ENCODE measurements at regions not wholly inside any gene's neighbourhood (a gene's known extent, or its start where the extent isn't known, plus 50 kb on each side); places are given as distances from the start of the nearest gene placed in this dataset.

- Histone ChIP-seq H3K14ac (ENCODE audit: insufficient read length) (no peak overlapping the region), H3K27me3 (replicated peaks in 1 of 4; ENCODE audit: control insufficient read depth in 3 of 4, extremely low read depth in 1 of 4, insufficient read depth in 3 of 4, low read length in 3 of 4) (no peaks in the 10 kb centered on the region), H3K23me2 (ENCODE audit: low read depth, low read length) (peaks cover 7% of the 10 kb centered on the region; the same call in 1 of the 2 replicates), H2AK5ac (ENCODE audit: low read depth, low read length) (no peak overlapping the region), H3K23ac (ENCODE audit: insufficient read length) (no peak overlapping the region), H3K4ac (replicated peaks; ENCODE audit: insufficient read length, low read depth, low read length) (no peak overlapping the region), H2BK120ac (replicated peaks; ENCODE audit: low read depth, low read length) (no peak overlapping the region), H2BK20ac (ENCODE audit: low read length) (no peak overlapping the region), H3K4me2 (ENCODE audit: insufficient read depth in 1 of 2, low read depth in 2 of 2, low read length in 2 of 2) (no peak overlapping the region), H3K36me3 (ENCODE audit: control insufficient read depth in 2 of 4, insufficient read depth in 4 of 4, low read length in 3 of 4) (no peaks in the 10 kb centered on the region), H4K91ac (replicated peaks; ENCODE audit: insufficient read length, low read length) (no peak overlapping the region), H3K9me3 (ENCODE audit: insufficient read depth in 2 of 2, low read depth in 1 of 2, low read length in 1 of 2) (no peaks in the 10 kb centered on the region; a peak in 1 of 4 replicates), H3K4me1 (replicated peaks in 1 of 4; ENCODE audit: control insufficient read depth in 3 of 4, insufficient read depth in 4 of 4, low read length in 3 of 4) (no peaks in the 10 kb centered on the region), H2BK5ac (ENCODE audit: low read depth, low read length) (no peak overlapping the region), H2BK12ac (ENCODE audit: low read depth, low read length) (no peak overlapping the region), H2BK15ac (ENCODE audit: low read length) (no peak overlapping the region), H3K9ac (replicated peaks in 1 of 4; ENCODE audit: extremely low read depth in 1 of 4, low read depth in 3 of 4, low read length in 3 of 4) (no peak overlapping the region), H2AFZ (ENCODE audit: low read length) (no peak overlapping the region), H3K79me2 (ENCODE audit: control insufficient read depth in 1 of 2, insufficient read depth in 2 of 2, low read length in 2 of 2) (no peaks in the 10 kb centered on the region), H3K79me1 (ENCODE audit: low read depth, low read length) (no peaks in the 10 kb centered on the region), H4K8ac (ENCODE audit: extremely low read depth, insufficient read depth, low read length) (no peak overlapping the region), H3K27ac (ENCODE audit: low read depth, low read length) (no peak overlapping the region), H3K4me3 (ENCODE audit: extremely low read depth in 1 of 4, insufficient read depth in 2 of 4, low read depth in 3 of 4, low read length in 4 of 4) (no peak overlapping the region), H4K5ac (ENCODE audit: insufficient read length, low read depth, low read length) (no peak overlapping the region), H3K18ac (ENCODE audit: extremely low read depth, low read length) (no peak overlapping the region), H3K56ac (replicated peaks; ENCODE audit: insufficient read length, low read depth, low read length) (no peak overlapping the region), H4K20me1 (replicated peaks in 1 of 2; ENCODE audit: control insufficient read depth in 1 of 2, insufficient read depth in 2 of 2, low read length in 2 of 2) (peaks cover 0 to 1% of the 10 kb centered on the region in 2 experiments)
- 94% methylated on average over 5 of the region's 5 CpGs; no CpG with 5 or more reads in 1 of the 2 experiments for WGBS, 2 experiments (ENCODE audit: extremely low coverage in 1 of 2, insufficient coverage in 1 of 2, insufficient read length in 1 of 2, insufficient replicate concordance in 2 of 2, low coverage in 1 of 2, low lambda C conversion rate in 2 of 2, missing lambda C conversion rate in 1 of 2)
- ChIA-PET CTCF (ENCODE audit: partially characterized antibody) (no interaction called here), POLR2A (ENCODE audit: partially characterized antibody) (no interaction called here)
- FAIRE-seq = no peak
- no peak for DNase-seq (ENCODE audit: low read depth in 1 of 2, low spot score in 2 of 2)
- no peak for TF ChIP-seq CHD2 (IDR thresholded peaks at IDR 0.05; ENCODE audit: low read length)
- TF ChIP-seq SP4 (IDR thresholded peaks at IDR 0.05; ENCODE audit: low read length) = no peak
- no peak for TF ChIP-seq TBP (IDR thresholded peaks at IDR 0.05; ENCODE audit: low read depth, low read length)
- TF ChIP-seq SUZ12 (IDR thresholded peaks at IDR 0.05; ENCODE audit: low read length) = no peak
- TF ChIP-seq CBX5 (IDR thresholded peaks at IDR 0.05; ENCODE audit: low read depth, low read length) = no peak
- no peak for TF ChIP-seq TAF7 (optimal IDR thresholded peaks at IDR 0.05; ENCODE audit: borderline replicate concordance, low read depth, low read length)
- TF ChIP-seq RFX5 (IDR thresholded peaks at IDR 0.05; ENCODE audit: borderline replicate concordance, low read depth, low read length) = no peak
- no peak for TF ChIP-seq HDAC2 (IDR thresholded peaks at IDR 0.05; ENCODE audit: borderline replicate concordance in 1 of 2, low read depth in 2 of 2, low read length in 2 of 2)
- no peak for TF ChIP-seq KDM1A (IDR thresholded peaks at IDR 0.05; ENCODE audit: borderline replicate concordance, low read length)
- TF ChIP-seq POLR2A (IDR thresholded peaks at IDR 0.05; ENCODE audit: control extremely low read depth in 1 of 2, low read depth in 2 of 2, low read length in 2 of 2) = no peak
- no peak for TF ChIP-seq ATF3 (IDR thresholded peaks at IDR 0.05; ENCODE audit: insufficient read depth, low read depth, low read length)
- TF ChIP-seq CTCF (IDR thresholded peaks at IDR 0.05; ENCODE audit: control extremely low read depth in 1 of 3, insufficient read depth in 1 of 3, low read depth in 1 of 3, low read length in 3 of 3) = no peak
These were observed 107.1 kb upstream of the ZNF516 start for GRCh38 chr18:76602191-76602590.

Data from H1 (cell line).